GM12878 (cell line): ENCODE measurements at regions not wholly inside any gene's neighbourhood (a gene's known extent, or its start where the extent isn't known, plus 50 kb on each side); places are given as distances from the start of the nearest gene placed in this dataset.

ENCODE experiments used
- ATAC-seq: fragments of 200-7000 bp; cut with Tn5 transposase; 3 replicates; pipeline ENCODE4 v1.9.1; 2020; ENCODE audit warnings: mild to moderate bottlenecking, moderate library complexity
- BruUV-seq: library from RNA; stranded (reverse); fragments of 400-500 nt; replicated peaks from 2 replicates; lab custom pipeline; 2021; lab: Mats Ljungman, UMichigan
- CTCF ChIA-PET: fragments of 300-600 bp; sonication (Branson Sonifier 250); formaldehyde crosslinking; extraction: SDS; loops from one replicate; lab custom pipeline; 2021; ENCODE audit warnings: inconsistent platforms; lab: Yijun Ruan, JAX
- POLR2A ChIA-PET: fragments of 350-600 bp; formaldehyde crosslinking; extraction: SDS; loops from one replicate; lab custom pipeline; 2021; ENCODE audit warnings: inconsistent platforms; lab: Charles Lee
- RAD21 ChIA-PET: fragments of 300-600 bp; sonication (Branson Sonifier 250); formaldehyde crosslinking; loops from one replicate; lab custom pipeline; 2023; ENCODE audit warnings: antibody characterized with exemption; ENCODE audit not compliant: unreplicated experiment; lab: Charles Lee
- SMC1A ChIA-PET: fragments of 300-600 bp; sonication (Branson Sonifier 250); formaldehyde crosslinking; loops from one replicate; lab custom pipeline; 2023; ENCODE audit not compliant: unreplicated experiment, uncharacterized antibody; lab: Charles Lee
- DNase-seq: peaks from one replicate; pipeline ENCODE4 v3.0.0-alpha.2; 2011; ENCODE audit warnings: low read depth, low spot score
- FAIRE-seq: peaks from 3 replicates; lab custom pipeline; 2011; peaks lifted over from hg19 to GRCh38; lab: Jason Lieb, UNC
- H2AFZ ChIP-seq: 2 replicates; pipeline ENCODE4 v1.6.0; 2011; ENCODE audit warnings: low read depth, low read length, control low read depth; ENCODE audit not compliant: control insufficient read depth
- H3K27ac ChIP-seq: 2 replicates; pipeline ENCODE4 v1.5.1; 2011; ENCODE audit warnings: control low read depth; ENCODE audit not compliant: control insufficient read depth, insufficient read depth
- H3K27me3 ChIP-seq, 2 experiments: replicated peaks in 1 of 2; 2 replicates each; pipeline versions ENCODE4 v1.6.0 to v1.6.1; 2011; ENCODE audit warnings: low read length in 1 of 2; ENCODE audit not compliant: control insufficient read depth in 2 of 2, insufficient read depth in 2 of 2
- H3K36me3 ChIP-seq, 2 experiments: 2 replicates each; pipeline ENCODE4 v1.5.1; 2011; ENCODE audit warnings: low read length in 1 of 2; ENCODE audit not compliant: control insufficient read depth in 2 of 2, insufficient read depth in 2 of 2
- H3K4me1 ChIP-seq: 2 replicates; pipeline ENCODE4 v1.6.1; 2011; ENCODE audit warnings: mild to moderate bottlenecking, low read length, moderate library complexity, mixed read lengths; ENCODE audit not compliant: control insufficient read depth, insufficient read depth
- H3K4me2 ChIP-seq: 2 replicates; pipeline ENCODE4 v1.6.0; 2011; ENCODE audit warnings: control low read depth; ENCODE audit not compliant: control insufficient read depth, insufficient read depth
- H3K4me3 ChIP-seq: fragments of 200-600 bp; sonication (generic); 2 replicates; pipeline ENCODE4 v1.5.1; 2016
- H3K79me2 ChIP-seq: 2 replicates; pipeline ENCODE4 v1.6.0; 2011; ENCODE audit warnings: low read length; ENCODE audit not compliant: control insufficient read depth, insufficient read depth
- H3K9ac ChIP-seq: 2 replicates; pipeline ENCODE4 v1.8.0; 2011; ENCODE audit warnings: low read length, control low read depth, mixed read lengths; ENCODE audit not compliant: control insufficient read depth, insufficient read depth
- H3K9me3 ChIP-seq: replicated peaks from 3 replicates; pipeline ENCODE4 v1.5.1; 2011; ENCODE audit warnings: mild to moderate bottlenecking, low read length; ENCODE audit not compliant: control insufficient read depth, insufficient read depth
- H4K20me1 ChIP-seq: 2 replicates; pipeline ENCODE4 v1.6.0; 2011; ENCODE audit not compliant: control insufficient read depth, insufficient read depth
- FOXK2 ChIP-seq: fragments of 450-650 bp; IDR thresholded peaks from 2 replicates; pipeline ENCODE4 v1.6.1; 2017; ENCODE audit warnings: mild to moderate bottlenecking, moderate library complexity
- IKZF1 ChIP-seq: fragments of 450-650 bp; conservative IDR thresholded peaks from 2 replicates; pipeline ENCODE4 v1.6.1; 2017; ENCODE audit warnings: antibody characterized with exemption, mild to moderate bottlenecking
- MYB ChIP-seq: fragments of 150-350 bp; IDR thresholded peaks from 2 replicates; pipeline ENCODE4 v1.6.1; 2014; ENCODE audit warnings: mild to moderate bottlenecking, low read depth, low read length, borderline replicate concordance
- MYC ChIP-seq: IDR thresholded peaks from 2 replicates; pipeline ENCODE4 v1.6.1; 2011; ENCODE audit warnings: mild to moderate bottlenecking, low read length, moderate library complexity, inconsistent platforms; ENCODE audit not compliant: insufficient read depth, insufficient replicate concordance, insufficient read length, severe bottlenecking
- NBN ChIP-seq: fragments of 450-650 bp; IDR thresholded peaks from 2 replicates; pipeline ENCODE4 v1.6.1; 2016
- POLR2AphosphoS2 ChIP-seq: IDR thresholded peaks from 2 replicates; pipeline ENCODE4 v1.6.1; 2011; ENCODE audit warnings: low read depth, mild to moderate bottlenecking, low read length, improper control_type of control experiment, moderate library complexity
- POLR2AphosphoS5 ChIP-seq: IDR thresholded peaks from 2 replicates; pipeline ENCODE4 v1.6.1; 2011; ENCODE audit warnings: mild to moderate bottlenecking, low read length, inconsistent platforms
- RB1 ChIP-seq: fragments of 450-650 bp; formaldehyde crosslinking; IDR thresholded peaks from 2 replicates; pipeline ENCODE4 v1.6.1; 2017; ENCODE audit warnings: mild to moderate bottlenecking, borderline replicate concordance
- SP1 ChIP-seq: IDR thresholded peaks from one replicate; pipeline ENCODE4 v1.6.1; 2011; ENCODE audit warnings: low read depth, low read length
- TBL1XR1 ChIP-seq: IDR thresholded peaks from 2 replicates; pipeline ENCODE4 v1.6.1; 2012; ENCODE audit warnings: low read depth, low read length, improper control_type of control experiment
- TCF12 ChIP-seq: IDR thresholded peaks from 2 replicates; pipeline ENCODE4 v1.6.1; 2011; ENCODE audit warnings: low read depth, mild to moderate bottlenecking, low read length
- TCF7 ChIP-seq: IDR thresholded peaks from 2 replicates; pipeline ENCODE4 v1.6.1; 2014; ENCODE audit warnings: antibody characterized with exemption, borderline replicate concordance
- WGBS: methylation state at CpG from one replicate; pipeline ENCODE4 v1.1.6; 2016; ENCODE audit warnings: low lambda C conversion rate; ENCODE audit not compliant: insufficient replicate concordance, insufficient coverage; ENCODE audit errors: missing lambda C conversion rate; 5-methylcytosine and 5-hydroxymethylcytosine counted together
- in situ Hi-C: fragments of 300-500 bp; cut with MboI; formaldehyde crosslinking; loops from 9 replicates; pipeline ENCODE4 v1.14.3; 2018; ENCODE audit warnings: mixed read lengths
- intact Hi-C: fragments of 100-400 bp; cut with micrococcal nuclease; formaldehyde crosslinking; loops from one replicate; pipeline ENCODE4 v1.14.2; 2022; ENCODE audit not compliant: unreplicated experiment
- TF ChIP-seq, protein P1 (sequence below): fragments of 450-650 bp; IDR thresholded peaks from 2 replicates; pipeline ENCODE4 v1.6.1; 2016; ENCODE audit warnings: mild to moderate bottlenecking
- TF ChIP-seq, protein P2 (sequence below): fragments of 450-650 bp; IDR thresholded peaks from 2 replicates; pipeline ENCODE4 v1.6.1; 2016; ENCODE audit warnings: mild to moderate bottlenecking, moderate library complexity, borderline replicate concordance

DNA sequence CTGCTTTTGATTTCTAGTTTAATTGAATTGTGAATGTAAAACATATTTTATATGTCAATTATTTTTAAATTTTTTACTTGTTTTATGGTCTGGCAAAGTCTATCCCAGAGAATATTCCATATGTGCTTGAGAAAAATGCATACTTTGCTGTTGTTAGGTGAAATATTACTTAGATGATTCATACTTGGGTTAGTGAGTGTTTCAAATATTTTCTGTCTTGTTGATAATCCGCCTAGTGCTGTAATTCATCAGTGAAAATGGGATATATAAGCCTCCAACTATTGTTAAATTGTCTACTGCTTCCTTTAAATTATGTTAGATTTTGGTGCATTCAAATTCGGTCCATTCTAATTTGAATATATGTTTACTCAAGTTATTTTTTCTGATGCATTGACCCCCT, 395.5 kb downstream of the LRFN5 start:
- WGBS = 34% methylated on average over 2 of the region's 2 CpGs
- FAIRE-seq = no peak

DNA sequence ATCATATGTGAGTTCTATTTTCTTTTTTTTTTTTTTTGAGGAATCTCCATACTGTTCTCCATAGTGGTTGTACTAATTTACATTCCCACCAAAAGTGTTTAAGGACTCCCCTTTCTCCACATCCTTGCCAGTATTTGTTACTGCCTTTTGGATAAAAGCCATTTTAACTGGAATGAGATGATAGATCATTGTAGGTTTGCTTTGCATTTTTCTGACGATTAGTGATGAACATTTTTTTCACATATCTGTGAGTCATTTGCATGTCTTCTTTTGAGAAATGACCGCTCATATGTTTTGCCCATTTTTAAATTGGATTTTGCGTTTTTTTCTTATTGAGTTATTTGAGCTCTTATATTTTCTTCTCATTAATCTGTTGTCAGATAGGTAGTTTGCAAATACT, 394.8 kb downstream of the LRFN5 start:
- no peaks in the 10 kb centered on the region for H4K20me1 ChIP-seq
- H3K4me1 ChIP-seq = no peaks in the 10 kb centered on the region
- RAD21 ChIA-PET = no interaction called here
- DNase-seq = no peak
- intact Hi-C loops = no loop called here
- H3K36me3 ChIP-seq = no peaks in the 10 kb centered on the region
- POLR2A ChIA-PET = no interaction called here
- no peak overlapping the region for H3K4me3 ChIP-seq
- FAIRE-seq = no peak
- no peaks in the 10 kb centered on the region for H3K9me3 ChIP-seq
- H3K27ac ChIP-seq = no peak overlapping the region
- 57% methylated on average over 3 of the region's 3 CpGs for WGBS
- H2AFZ ChIP-seq = no peak overlapping the region
- H3K4me2 ChIP-seq = no peak overlapping the region
- no peak overlapping the region for H3K9ac ChIP-seq
- SMC1A ChIA-PET = no interaction called here
- no peak for ATAC-seq
- H3K27me3 ChIP-seq = no peaks in the 10 kb centered on the region
- in situ Hi-C loops = no loop called here
- no peaks in the 10 kb centered on the region for H3K79me2 ChIP-seq
- CTCF ChIA-PET = no interaction called here
- BruUV-seq = no TSS peak
- TF ChIP-seq RB1 (no peak), POLR2AphosphoS2 (no peak), TBL1XR1 (no peak), TCF12 (no peak), TCF7 (no peak), IKZF1 (no peak), POLR2AphosphoS5 (no peak), SP1 (no peak), NBN (no peak), MYC (no peak)
- TF ChIP-seq, protein P1, sequence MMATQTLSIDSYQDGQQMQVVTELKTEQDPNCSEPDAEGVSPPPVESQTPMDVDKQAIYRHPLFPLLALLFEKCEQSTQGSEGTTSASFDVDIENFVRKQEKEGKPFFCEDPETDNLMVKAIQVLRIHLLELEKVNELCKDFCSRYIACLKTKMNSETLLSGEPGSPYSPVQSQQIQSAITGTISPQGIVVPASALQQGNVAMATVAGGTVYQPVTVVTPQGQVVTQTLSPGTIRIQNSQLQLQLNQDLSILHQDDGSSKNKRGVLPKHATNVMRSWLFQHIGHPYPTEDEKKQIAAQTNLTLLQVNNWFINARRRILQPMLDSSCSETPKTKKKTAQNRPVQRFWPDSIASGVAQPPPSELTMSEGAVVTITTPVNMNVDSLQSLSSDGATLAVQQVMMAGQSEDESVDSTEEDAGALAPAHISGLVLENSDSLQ = no peak
- TF ChIP-seq, protein P2, sequence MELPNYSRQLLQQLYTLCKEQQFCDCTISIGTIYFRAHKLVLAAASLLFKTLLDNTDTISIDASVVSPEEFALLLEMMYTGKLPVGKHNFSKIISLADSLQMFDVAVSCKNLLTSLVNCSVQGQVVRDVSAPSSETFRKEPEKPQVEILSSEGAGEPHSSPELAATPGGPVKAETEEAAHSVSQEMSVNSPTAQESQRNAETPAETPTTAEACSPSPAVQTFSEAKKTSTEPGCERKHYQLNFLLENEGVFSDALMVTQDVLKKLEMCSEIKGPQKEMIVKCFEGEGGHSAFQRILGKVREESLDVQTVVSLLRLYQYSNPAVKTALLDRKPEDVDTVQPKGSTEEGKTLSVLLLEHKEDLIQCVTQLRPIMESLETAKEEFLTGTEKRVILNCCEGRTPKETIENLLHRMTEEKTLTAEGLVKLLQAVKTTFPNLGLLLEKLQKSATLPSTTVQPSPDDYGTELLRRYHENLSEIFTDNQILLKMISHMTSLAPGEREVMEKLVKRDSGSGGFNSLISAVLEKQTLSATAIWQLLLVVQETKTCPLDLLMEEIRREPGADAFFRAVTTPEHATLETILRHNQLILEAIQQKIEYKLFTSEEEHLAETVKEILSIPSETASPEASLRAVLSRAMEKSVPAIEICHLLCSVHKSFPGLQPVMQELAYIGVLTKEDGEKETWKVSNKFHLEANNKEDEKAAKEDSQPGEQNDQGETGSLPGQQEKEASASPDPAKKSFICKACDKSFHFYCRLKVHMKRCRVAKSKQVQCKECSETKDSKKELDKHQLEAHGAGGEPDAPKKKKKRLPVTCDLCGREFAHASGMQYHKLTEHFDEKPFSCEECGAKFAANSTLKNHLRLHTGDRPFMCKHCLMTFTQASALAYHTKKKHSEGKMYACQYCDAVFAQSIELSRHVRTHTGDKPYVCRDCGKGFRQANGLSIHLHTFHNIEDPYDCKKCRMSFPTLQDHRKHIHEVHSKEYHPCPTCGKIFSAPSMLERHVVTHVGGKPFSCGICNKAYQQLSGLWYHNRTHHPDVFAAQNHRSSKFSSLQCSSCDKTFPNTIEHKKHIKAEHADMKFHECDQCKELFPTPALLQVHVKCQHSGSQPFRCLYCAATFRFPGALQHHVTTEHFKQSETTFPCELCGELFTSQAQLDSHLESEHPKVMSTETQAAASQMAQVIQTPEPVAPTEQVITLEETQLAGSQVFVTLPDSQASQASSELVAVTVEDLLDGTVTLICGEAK = no peak

More for the DNA sequence above, 395.5 kb downstream of the LRFN5 start:
- Histone ChIP-seq H3K4me1 (no peaks in the 10 kb centered on the region), H3K79me2 (no peaks in the 10 kb centered on the region), H3K4me3 (no peak overlapping the region), H4K20me1 (no peaks in the 10 kb centered on the region), H3K9me3 (no peaks in the 10 kb centered on the region), H3K36me3 (no peaks in the 10 kb centered on the region), H3K27ac (no peak overlapping the region), H3K27me3 (no peaks in the 10 kb centered on the region), H3K9ac (no peak overlapping the region), H3K4me2 (no peak overlapping the region), H2AFZ (no peak overlapping the region)
- ChIA-PET SMC1A (no interaction called here), CTCF (no interaction called here), POLR2A (no interaction called here), RAD21 (no interaction called here)
- ATAC-seq = no peak
- intact Hi-C loops (no loop called here), in situ Hi-C loops (no loop called here)
- TF ChIP-seq MYB (no peak), FOXK2 (no peak)
- no peak for DNase-seq
- no TSS peak for BruUV-seq
